Neuronal stem cell (in vitro differentiated cells): ENCODE measurements at regions not wholly inside any gene's neighbourhood (a gene's known extent, or its start where the extent isn't known, plus 50 kb on each side); places are given as distances from the start of the nearest gene placed in this dataset.
"Not testable (repeated sequence)": the region's sequence is repeated elsewhere in the genome, so short reads cannot be mapped to it uniquely, and the experiment has no call there.

ENCODE experiments used
- DNase-seq: peaks from one replicate; pipeline ENCODE4 v3.0.0-alpha.2; 2013; ENCODE audit warnings: low spot score
- H2AFZ ChIP-seq: one replicate; pipeline ENCODE4 v1.6.1; 2013; ENCODE audit warnings: mild to moderate bottlenecking, low read length, inconsistent platforms
- H2AK5ac ChIP-seq: 2 replicates; pipeline ENCODE4 v1.6.1; 2013; ENCODE audit warnings: low read depth, mild to moderate bottlenecking, inconsistent platforms, low read length, moderate library complexity, mixed read lengths
- H2BK120ac ChIP-seq: 2 replicates; pipeline ENCODE4 v1.6.1; 2013; ENCODE audit warnings: low read depth, mild to moderate bottlenecking, inconsistent platforms, low read length, moderate library complexity, mixed read lengths
- H2BK12ac ChIP-seq: one replicate; pipeline ENCODE4 v1.6.1; 2013; ENCODE audit warnings: low read length, inconsistent platforms
- H2BK15ac ChIP-seq: 2 replicates; pipeline ENCODE4 v1.6.1; 2013; ENCODE audit warnings: mild to moderate bottlenecking, low read length, inconsistent platforms, mixed read lengths
- H2BK5ac ChIP-seq: one replicate; pipeline ENCODE4 v1.6.1; 2013; ENCODE audit warnings: inconsistent platforms, mild to moderate bottlenecking, low read length, moderate library complexity
- H3K14ac ChIP-seq: one replicate; pipeline ENCODE4 v1.6.1; 2013; ENCODE audit warnings: low read length, inconsistent platforms
- H3K18ac ChIP-seq: 2 replicates; pipeline ENCODE4 v1.6.1; 2013; ENCODE audit warnings: low read length, inconsistent platforms
- H3K23ac ChIP-seq: 2 replicates; pipeline ENCODE4 v1.6.1; 2013; ENCODE audit warnings: low read depth, mild to moderate bottlenecking, mixed read lengths, low read length, inconsistent platforms; ENCODE audit not compliant: poor library complexity
- H3K27ac ChIP-seq: replicated peaks from 3 replicates; pipeline ENCODE4 v1.5.1; 2013; ENCODE audit warnings: low read length, inconsistent platforms
- H3K27me3 ChIP-seq, 3 experiments: 2 replicates each; pipeline ENCODE4 v1.6.1; 2013; ENCODE audit warnings: low read length in 3 of 3, mild to moderate bottlenecking in 2 of 3, inconsistent platforms in 1 of 3, low read depth in 1 of 3, mixed read lengths in 1 of 3, moderate library complexity in 1 of 3; ENCODE audit not compliant: control insufficient read depth in 3 of 3, insufficient read depth in 3 of 3
- H3K36me3 ChIP-seq, 2 donors: replicated peaks in 1 of 2; 2 replicates each; pipeline ENCODE4 v1.6.1; 2013; ENCODE audit warnings: low read length in 2 of 2; ENCODE audit not compliant: control insufficient read depth in 2 of 2, insufficient read depth in 2 of 2
- H3K4ac ChIP-seq: 2 replicates; pipeline ENCODE4 v1.6.1; 2013; ENCODE audit warnings: inconsistent platforms, mild to moderate bottlenecking, low read length, moderate library complexity
- H3K4me1 ChIP-seq, 2 donors: 1 replicate in 1 of 2; 2 replicates in 1 of 2; pipeline ENCODE4 v1.6.1; 2013; ENCODE audit warnings: low read length in 2 of 2, low read depth in 1 of 2; ENCODE audit not compliant: control insufficient read depth in 2 of 2, insufficient read depth in 1 of 2
- H3K4me2 ChIP-seq: one replicate; pipeline ENCODE4 v1.6.1; 2013; ENCODE audit warnings: mild to moderate bottlenecking, low read length, inconsistent platforms; ENCODE audit not compliant: insufficient read depth, poor library complexity, severe bottlenecking
- H3K4me3 ChIP-seq, 2 donors: 2 replicates each; pipeline ENCODE4 v1.5.1; 2013; ENCODE audit warnings: low read length in 2 of 2, mild to moderate bottlenecking in 2 of 2, inconsistent platforms in 1 of 2, moderate library complexity in 1 of 2
- H3K79me1 ChIP-seq: one replicate; pipeline ENCODE4 v1.6.1; 2013; ENCODE audit warnings: low read depth, mild to moderate bottlenecking, inconsistent platforms, low read length, moderate library complexity
- H3K9ac ChIP-seq: one replicate; pipeline ENCODE4 v1.6.1; 2013; ENCODE audit warnings: mild to moderate bottlenecking, low read depth, low read length, inconsistent platforms; ENCODE audit not compliant: poor library complexity
- H3K9me3 ChIP-seq, 2 donors: replicated peaks in 1 of 2; 2 replicates each; pipeline versions ENCODE3 to v1.6.1; 2013; ENCODE audit warnings: low read length in 2 of 2, mild to moderate bottlenecking in 2 of 2, inconsistent platforms in 1 of 2, low read depth in 1 of 2, mixed read lengths in 1 of 2, moderate library complexity in 1 of 2; ENCODE audit not compliant: control insufficient read depth in 2 of 2, insufficient read depth in 1 of 2
- H4K8ac ChIP-seq: one replicate; pipeline ENCODE4 v1.6.1; 2013; ENCODE audit warnings: low read depth, mild to moderate bottlenecking, inconsistent platforms, low read length, moderate library complexity
- H4K91ac ChIP-seq: one replicate; pipeline ENCODE4 v1.6.1; 2013; ENCODE audit warnings: low read length, low read depth, mild to moderate bottlenecking, inconsistent platforms; ENCODE audit not compliant: poor library complexity
- WGBS, 2 donors: extraction: QIAGEN DNeasy Blood & Tissue Kit; methylation state at CpG; one replicate each; pipeline ENCODE4 v1.1.7; 2013; ENCODE audit warnings: missing lambda C conversion rate in 2 of 2, mixed read lengths in 1 of 2; ENCODE audit not compliant: insufficient read length in 2 of 2, insufficient replicate concordance in 1 of 2; ENCODE audit errors: extremely low coverage in 2 of 2; 5-methylcytosine and 5-hydroxymethylcytosine counted together

GRCh38 chr13:76663592-76664335 lies 222.4 kb downstream of the KCTD12 start:
- Histone ChIP-seq H3K27me3 (no peaks in the 10 kb centered on the region), H3K36me3 (no peaks in the 10 kb centered on the region), H2BK120ac (no peak overlapping the region), H3K14ac (no peak overlapping the region), H2BK15ac (no peak overlapping the region), H4K91ac (no peak overlapping the region), H4K8ac (no peak overlapping the region), H3K4me2 (no peak overlapping the region), H3K4ac (no peak overlapping the region), H2BK12ac (no peak overlapping the region), H2AFZ (no peak overlapping the region), H3K9me3 (no peaks in the 10 kb centered on the region), H3K79me1 (no peaks in the 10 kb centered on the region), H2AK5ac (no peak overlapping the region), H3K18ac (no peak overlapping the region), H2BK5ac (no peak overlapping the region), H3K9ac (no peak overlapping the region), H3K27ac (no peak overlapping the region), H3K23ac (no peak overlapping the region), H3K4me3 (no peak overlapping the region), H3K4me1 (no peaks in the 10 kb centered on the region)
- no CpG with 5 or more reads among the region's 4 CpGs for WGBS, 2 donors
- DNase-seq = no peak

GRCh38 chr13:76659074-76659473 lies 227.1 kb downstream of the KCTD12 start:
- H3K9me3 ChIP-seq, H2BK5ac ChIP-seq, H3K4ac ChIP-seq, H3K79me1 ChIP-seq, H3K36me3 ChIP-seq, H3K14ac ChIP-seq, DNase-seq, H4K91ac ChIP-seq, H3K23ac ChIP-seq, H3K27ac ChIP-seq, H4K8ac ChIP-seq, H3K27me3 ChIP-seq, H2AFZ ChIP-seq, H3K18ac ChIP-seq, H3K9ac ChIP-seq, H2AK5ac ChIP-seq, H2BK15ac ChIP-seq, H2BK120ac ChIP-seq, H3K4me1 ChIP-seq, H3K4me2 ChIP-seq, H3K4me3 ChIP-seq, H2BK12ac ChIP-seq: not testable (repeated sequence)
- no CpG with 5 or more reads among the region's 7 CpGs for WGBS, 2 donors

- no peak for DNase-seq
- no peak overlapping the region for H4K8ac ChIP-seq
- H3K23ac ChIP-seq = no peak overlapping the region
- no peak overlapping the region for H3K9ac ChIP-seq
- H4K91ac ChIP-seq = no peak overlapping the region
- no peaks in the 10 kb centered on the region for H3K79me1 ChIP-seq
- no peak overlapping the region for H3K4ac ChIP-seq
- no peaks in the 10 kb centered on the region for H3K27me3 ChIP-seq
- H2BK15ac ChIP-seq = no peak overlapping the region
- no peak overlapping the region for H3K4me2 ChIP-seq
- no CpG with 5 or more reads among the region's 4 CpGs for WGBS, 2 donors
- no peak overlapping the region for H3K14ac ChIP-seq
- no peak overlapping the region for H2AK5ac ChIP-seq
- H3K4me3 ChIP-seq = no peak overlapping the region
- no peak overlapping the region for H2AFZ ChIP-seq
- no peak overlapping the region for H2BK12ac ChIP-seq
- no peaks in the 10 kb centered on the region for H3K36me3 ChIP-seq
- H3K4me1 ChIP-seq = no peaks in the 10 kb centered on the region
- no peak overlapping the region for H3K27ac ChIP-seq
- no peak overlapping the region for H2BK120ac ChIP-seq
- H3K9me3 ChIP-seq = no peaks in the 10 kb centered on the region
- no peak overlapping the region for H2BK5ac ChIP-seq
- no peak overlapping the region for H3K18ac ChIP-seq
These were observed 229.7 kb downstream of the KCTD12 start for GRCh38 chr13:76656500-76656899.

- DNase-seq = no peak
- Histone ChIP-seq H2BK120ac (no peak overlapping the region), H4K91ac (no peak overlapping the region), H3K14ac (no peak overlapping the region), H2BK5ac (no peak overlapping the region), H2AFZ (no peak overlapping the region), H3K9ac (no peak overlapping the region), H3K4ac (no peak overlapping the region), H3K4me2 (no peak overlapping the region), H3K4me1 (no peaks in the 10 kb centered on the region), H3K9me3 (peaks cover 0 to 1% of the 10 kb centered on the region in 2 donors), H3K27me3 (no peaks in the 10 kb centered on the region), H2BK15ac (no peak overlapping the region), H2AK5ac (no peak overlapping the region), H3K18ac (no peak overlapping the region), H3K79me1 (no peaks in the 10 kb centered on the region), H3K36me3 (no peaks in the 10 kb centered on the region), H3K23ac (no peak overlapping the region), H4K8ac (no peak overlapping the region), H3K4me3 (no peak overlapping the region), H3K27ac (no peak overlapping the region), H2BK12ac (no peak overlapping the region)
- no CpG with 5 or more reads among the region's 2 CpGs for WGBS, 2 donors
These were observed 230.1 kb downstream of the KCTD12 start for GRCh38 chr13:76656056-76656455.
